NT2/D1 (cell line): ENCODE measurements at regions not wholly inside any gene's neighbourhood (a gene's known extent, or its start where the extent isn't known, plus 50 kb on each side); places are given as distances from the start of the nearest gene placed in this dataset.

Experiments used
- SUZ12 ChIP-seq: IDR thresholded peaks from 2 replicates; pipeline ENCODE4 v1.6.1; 2011; ENCODE audit not compliant: insufficient read length, insufficient read depth; ENCODE audit errors: extremely low read depth
- YY1 ChIP-seq: IDR thresholded peaks from 2 replicates; pipeline ENCODE4 v1.6.1; 2011; ENCODE audit not compliant: insufficient read length, insufficient read depth
- ZNF274 ChIP-seq: IDR thresholded peaks from 2 replicates; pipeline ENCODE4 v1.6.1; 2011; ENCODE audit warnings: mild to moderate bottlenecking, low read depth, low read length

- TF ChIP-seq YY1 = no peak
- TF ChIP-seq ZNF274 = no peak
- no peak for TF ChIP-seq SUZ12
These were observed 62.4 kb upstream of the PIAS1 start for GRCh38 chr15:67991706-67992105.
